K562 (cell line): ENCODE measurements at regions not wholly inside any gene's neighbourhood (a gene's known extent, or its start where the extent isn't known, plus 50 kb on each side); places are given as distances from the start of the nearest gene placed in this dataset.

Experiments
- ATAC-seq: fragments of 200-7000 bp; cut with Tn5 transposase; 3 replicates; pipeline ENCODE4 v1.9.1; 2020; ENCODE audit warnings: moderate library complexity
- BruUV-seq: library from RNA; stranded (reverse); fragments of 400-500 nt; replicated peaks from 2 replicates; lab custom pipeline; 2021; lab: Mats Ljungman, UMichigan
- CTCF ChIA-PET: fragments of 300-600 bp; formaldehyde crosslinking; extraction: SDS; loops from one replicate; lab custom pipeline; 2021; ENCODE audit warnings: low intra/inter-chr PET ratio; lab: Yijun Ruan, JAX
- POLR2A ChIA-PET: fragments of 300-600, 350-650 bp; sonication (Branson Sonifier 250); formaldehyde crosslinking; extraction: SDS; loops from one replicate; lab custom pipeline; 2021; ENCODE audit warnings: antibody characterized with exemption, inconsistent platforms; lab: Yijun Ruan, JAX
- DNase-seq, 4 experiments: peaks; one replicate each; pipeline versions ENCODE4 v3.0.0 to v3.0.0-alpha.2; 2011 to 2018; ENCODE audit warnings: low spot score in 3 of 4, mixed read lengths in 3 of 4; ENCODE audit errors: extremely low read depth in 1 of 4
- FAIRE-seq: peaks from 2 replicates; lab custom pipeline; 2011; peaks lifted over from hg19 to GRCh38; lab: Jason Lieb, UNC
- H2AFZ ChIP-seq: 2 replicates; pipeline ENCODE4 v1.6.0; 2011; ENCODE audit warnings: low read depth, low read length, control low read depth, inconsistent platforms
- H3K27ac ChIP-seq: fragments of 200-600 bp; 3 replicates; pipeline ENCODE4 v1.8.0; 2011; ENCODE audit warnings: low read depth, mild to moderate bottlenecking, control low read depth, inconsistent platforms, low read length, moderate library complexity, mixed read lengths; ENCODE audit errors: extremely low read depth
- H3K27me3 ChIP-seq, 2 experiments: fragments of 300-600 bp in 1 of 2; 2 replicates in 1 of 2; 3 replicates in 1 of 2; pipeline versions ENCODE4 v1.6.0 to v1.8.0; 2011; ENCODE audit warnings: inconsistent platforms in 2 of 2, low read length in 2 of 2, mild to moderate bottlenecking in 1 of 2, mixed read lengths in 1 of 2, moderate library complexity in 1 of 2; ENCODE audit not compliant: control insufficient read depth in 2 of 2, insufficient read depth in 2 of 2
- H3K36me3 ChIP-seq: fragments of 300-600 bp; 3 replicates; pipeline ENCODE4 v1.8.0; 2011; ENCODE audit warnings: mild to moderate bottlenecking, low read length, inconsistent platforms; ENCODE audit not compliant: control insufficient read depth, insufficient read depth
- H3K4me1 ChIP-seq, 2 experiments: fragments of 200-600 bp in 1 of 2; replicated peaks in 1 of 2; 2 replicates in 1 of 2; 3 replicates in 1 of 2; pipeline versions ENCODE4 v1.5.1 to v1.8.0; 2011; ENCODE audit warnings: inconsistent platforms in 2 of 2, low read length in 2 of 2, mild to moderate bottlenecking in 1 of 2, mixed read lengths in 1 of 2, moderate library complexity in 1 of 2; ENCODE audit not compliant: control insufficient read depth in 2 of 2, insufficient read depth in 2 of 2
- H3K4me2 ChIP-seq: 2 replicates; pipeline ENCODE4 v1.6.1; 2011; ENCODE audit warnings: low read length, control low read depth, inconsistent platforms, mixed read lengths; ENCODE audit not compliant: insufficient read depth
- H3K4me3 ChIP-seq: fragments of 200-600 bp; sonication (generic), shearing (Covaris generic); 2 replicates; pipeline ENCODE4 v1.5.1; 2016; ENCODE audit warnings: control low read depth, inconsistent platforms
- H3K79me2 ChIP-seq: fragments of 200-600 bp; 3 replicates; pipeline ENCODE4 v1.8.0; 2011; ENCODE audit warnings: low read length, inconsistent platforms; ENCODE audit not compliant: control insufficient read depth, insufficient read depth
- H3K9ac ChIP-seq, 2 experiments: 2 replicates each; pipeline versions ENCODE4 v1.6.0 to v1.6.1; 2011; ENCODE audit warnings: low read depth in 2 of 2, low read length in 2 of 2, control low read depth in 1 of 2, inconsistent platforms in 1 of 2, mild to moderate bottlenecking in 1 of 2, mixed read lengths in 1 of 2; ENCODE audit not compliant: insufficient read depth in 1 of 2
- H3K9me1 ChIP-seq: one replicate; pipeline ENCODE4 v1.6.0; 2011; ENCODE audit warnings: inconsistent platforms, mild to moderate bottlenecking, low read length, moderate library complexity; ENCODE audit not compliant: control insufficient read depth, insufficient read depth
- H3K9me3 ChIP-seq: replicated peaks from 2 replicates; pipeline ENCODE4 v1.5.1; 2011; ENCODE audit warnings: low read depth, low read length, inconsistent platforms; ENCODE audit not compliant: control insufficient read depth, insufficient read depth
- H4K20me1 ChIP-seq: replicated peaks from 2 replicates; pipeline ENCODE4 v1.6.1; 2011; ENCODE audit warnings: low read length, inconsistent platforms, mixed read lengths; ENCODE audit not compliant: control insufficient read depth, insufficient read depth
- GABPB1 ChIP-seq: sonication (generic); formaldehyde crosslinking; IDR thresholded peaks from 2 replicates; pipeline ENCODE4 v1.8.0; 2022; ENCODE audit warnings: mild to moderate bottlenecking, missing genetic modification reagents
- HDGF ChIP-seq: fragments of 450-650 bp; IDR thresholded peaks from 2 replicates; pipeline ENCODE4 v1.6.1; 2016
- NELFE ChIP-seq: IDR thresholded peaks from 2 replicates; pipeline ENCODE4 v1.6.1; 2011; ENCODE audit warnings: mild to moderate bottlenecking; ENCODE audit not compliant: insufficient read depth, insufficient read length
- PHB2 ChIP-seq: fragments of 450-650 bp; IDR thresholded peaks from 2 replicates; pipeline ENCODE4 v1.6.1; 2017; ENCODE audit warnings: low read depth
- PHF21A ChIP-seq: fragments of 450-650 bp; IDR thresholded peaks from 2 replicates; pipeline ENCODE4 v1.6.1; 2017; ENCODE audit warnings: low read depth, borderline replicate concordance
- RBFOX2 ChIP-seq: fragments of 200-400 bp; formaldehyde crosslinking; IDR thresholded peaks from 2 replicates; pipeline ENCODE4 v1.6.1; 2017; ENCODE audit warnings: low read depth, mild to moderate bottlenecking, low read length, moderate library complexity
- RBM34 ChIP-seq: fragments of 200-400 bp; formaldehyde crosslinking; IDR thresholded peaks from 2 replicates; pipeline ENCODE4 v1.6.1; 2018; ENCODE audit warnings: low read length, borderline replicate concordance; ENCODE audit not compliant: insufficient read depth
- RFX5 ChIP-seq: IDR thresholded peaks from 2 replicates; pipeline ENCODE4 v1.6.1; 2011; ENCODE audit warnings: low read depth, mild to moderate bottlenecking, improper control_type of control experiment, low read length
- ZBTB7A ChIP-seq: IDR thresholded peaks from 2 replicates; pipeline ENCODE4 v1.6.1; 2011; ENCODE audit warnings: low read depth, mild to moderate bottlenecking, low read length, moderate library complexity, borderline replicate concordance; ENCODE audit not compliant: control insufficient read depth
- ZNF780A ChIP-seq: fragments of 250-450 bp; sonication (Bioruptor Pico); IDR thresholded peaks from 2 replicates; pipeline ENCODE4 v1.5.0; 2021; ENCODE audit warnings: mild to moderate bottlenecking
- WGBS: fragments of 100-300 bp; shearing (Covaris generic); methylation state at CpG from one replicate; pipeline ENCODE4 v1.1.6; 2016; ENCODE audit warnings: low coverage, mixed read lengths; ENCODE audit not compliant: insufficient coverage; ENCODE audit errors: missing lambda C conversion rate; 5-methylcytosine and 5-hydroxymethylcytosine counted together
- in situ Hi-C: fragments of 300-500 bp; cut with MboI; formaldehyde crosslinking; loops from 4 replicates; pipeline ENCODE4 v1.15.0; 2018; ENCODE audit warnings: inconsistent platforms, mixed read lengths
- intact Hi-C: fragments of 100-400 bp; cut with micrococcal nuclease; formaldehyde crosslinking; loops from 2 replicates; pipeline ENCODE4 v1.14.2; 2022

- Histone ChIP-seq H3K9ac (no peak overlapping the region), H4K20me1 (no peaks in the 10 kb centered on the region), H3K27me3 (no peaks in the 10 kb centered on the region), H2AFZ (no peak overlapping the region), H3K4me3 (no peak overlapping the region), H3K4me2 (no peak overlapping the region), H3K27ac (no peak overlapping the region), H3K79me2 (no peaks in the 10 kb centered on the region), H3K36me3 (no peaks in the 10 kb centered on the region), H3K4me1 (no peaks in the 10 kb centered on the region), H3K9me3 (no peaks in the 10 kb centered on the region), H3K9me1 (no peaks in the 10 kb centered on the region)
- no TSS peak for BruUV-seq
- ChIA-PET CTCF (no interaction called here), POLR2A (no interaction called here)
- ATAC-seq (no peak), DNase-seq (no peak), FAIRE-seq (no peak)
- in situ Hi-C loops: no loop called here
- TF ChIP-seq GABPB1 (CRISPR knock-in tag) (no peak), RBFOX2 (no peak), NELFE (no peak), RFX5 (no peak), RBM34 (no peak), ZBTB7A (no peak), PHB2 (no peak), ZNF780A (CRISPR knock-in tag) (no peak), PHF21A (no peak), HDGF (no peak)
- WGBS: 0% methylated on average over 3 of the region's 3 CpGs
- intact Hi-C loops: no loop called here
Measured at GRCh38 chr4:114173968-114174367, 194.5 kb upstream of the ARSJ start.
